ENCODE measurements at regions not wholly inside any gene's neighbourhood (a gene's known extent, or its start where the extent isn't known, plus 50 kb on each side); places are given as distances from the start of the nearest gene placed in this dataset.

GRCh38 chr16:76729525-76729924, 452.3 kb downstream of the CNTNAP4 start:
- TF ChIP-seq POLR2A (IDR thresholded peaks at IDR 0.05) (no peak), CTCF (IDR thresholded peaks at IDR 0.05) (no peak)
